ENCODE measurements at regions not wholly inside any gene's neighbourhood (a gene's known extent, or its start where the extent isn't known, plus 50 kb on each side); places are given as distances from the start of the nearest gene placed in this dataset.

DNA sequence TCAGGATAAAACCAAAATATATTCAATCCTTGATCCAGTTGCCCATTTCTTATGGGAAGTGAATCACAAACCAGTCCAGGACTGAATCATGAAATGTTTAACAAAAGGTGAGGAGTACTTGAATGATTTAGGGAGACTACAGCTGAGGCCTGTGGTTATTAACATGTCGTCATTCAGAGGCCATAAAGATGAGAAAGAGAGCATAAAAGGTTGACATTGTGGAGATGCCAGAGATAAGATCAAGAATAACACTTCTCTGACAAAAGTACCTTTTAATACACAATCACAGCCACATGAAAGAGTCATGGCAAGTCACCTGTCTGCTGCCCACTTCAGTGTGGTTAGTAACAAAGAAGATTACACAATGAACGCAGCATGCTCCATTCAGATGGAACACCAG is 1195.7 kb upstream of the SORCS1 start:
- TF ChIP-seq, protein P1, sequence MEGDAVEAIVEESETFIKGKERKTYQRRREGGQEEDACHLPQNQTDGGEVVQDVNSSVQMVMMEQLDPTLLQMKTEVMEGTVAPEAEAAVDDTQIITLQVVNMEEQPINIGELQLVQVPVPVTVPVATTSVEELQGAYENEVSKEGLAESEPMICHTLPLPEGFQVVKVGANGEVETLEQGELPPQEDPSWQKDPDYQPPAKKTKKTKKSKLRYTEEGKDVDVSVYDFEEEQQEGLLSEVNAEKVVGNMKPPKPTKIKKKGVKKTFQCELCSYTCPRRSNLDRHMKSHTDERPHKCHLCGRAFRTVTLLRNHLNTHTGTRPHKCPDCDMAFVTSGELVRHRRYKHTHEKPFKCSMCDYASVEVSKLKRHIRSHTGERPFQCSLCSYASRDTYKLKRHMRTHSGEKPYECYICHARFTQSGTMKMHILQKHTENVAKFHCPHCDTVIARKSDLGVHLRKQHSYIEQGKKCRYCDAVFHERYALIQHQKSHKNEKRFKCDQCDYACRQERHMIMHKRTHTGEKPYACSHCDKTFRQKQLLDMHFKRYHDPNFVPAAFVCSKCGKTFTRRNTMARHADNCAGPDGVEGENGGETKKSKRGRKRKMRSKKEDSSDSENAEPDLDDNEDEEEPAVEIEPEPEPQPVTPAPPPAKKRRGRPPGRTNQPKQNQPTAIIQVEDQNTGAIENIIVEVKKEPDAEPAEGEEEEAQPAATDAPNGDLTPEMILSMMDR (IDR thresholded peaks at IDR 0.05; ENCODE audit: insufficient read depth, low read length, missing control alignments), result no peak
- POLR2A ChIA-PET, result no interaction called here
- CTCF ChIA-PET, result interaction anchor here (0.8 kb wide), 1 partner anchor 16 kb away, joined by 3 read pairs; no protein-coding TSS in a partner anchor
- DNase-seq (ENCODE audit: low read depth, low spot score), result no peak
- no peak overlapping the region for H3K4me3 ChIP-seq (ENCODE audit: low read depth, low read length)

DNA sequence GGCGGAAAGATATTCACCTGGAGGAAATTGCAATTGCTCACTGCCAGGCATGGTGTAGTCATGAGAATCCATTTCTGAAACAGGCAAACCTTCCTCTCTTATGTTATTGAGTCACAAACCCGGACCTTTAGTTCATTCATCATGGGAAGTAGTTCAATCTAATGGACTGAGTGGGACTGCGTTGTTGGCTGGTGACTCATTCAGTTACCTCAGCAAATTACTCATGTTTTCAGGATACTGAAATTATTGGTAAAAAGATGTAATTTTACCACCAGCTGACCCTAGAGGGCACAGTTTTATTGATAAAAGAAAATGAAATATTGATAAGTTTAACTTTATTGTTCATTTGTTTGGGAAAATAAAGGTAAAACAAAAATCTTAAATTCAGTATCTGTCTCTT is 1194.4 kb upstream of the SORCS1 start:
- CTCF ChIA-PET, result interaction anchor here (1.2 kb wide), 1 partner anchor 15 kb away, joined by 4 read pairs; no protein-coding TSS in a partner anchor
- POLR2A ChIA-PET, result no interaction called here
- peak; percentile 76 for DNase-seq (ENCODE audit: low read depth, low spot score)
- TF ChIP-seq, protein P1 (IDR thresholded peaks at IDR 0.05; ENCODE audit: insufficient read depth, low read length, missing control alignments), result no peak
- no peak overlapping the region for H3K4me3 ChIP-seq (ENCODE audit: low read depth, low read length)

DNA sequence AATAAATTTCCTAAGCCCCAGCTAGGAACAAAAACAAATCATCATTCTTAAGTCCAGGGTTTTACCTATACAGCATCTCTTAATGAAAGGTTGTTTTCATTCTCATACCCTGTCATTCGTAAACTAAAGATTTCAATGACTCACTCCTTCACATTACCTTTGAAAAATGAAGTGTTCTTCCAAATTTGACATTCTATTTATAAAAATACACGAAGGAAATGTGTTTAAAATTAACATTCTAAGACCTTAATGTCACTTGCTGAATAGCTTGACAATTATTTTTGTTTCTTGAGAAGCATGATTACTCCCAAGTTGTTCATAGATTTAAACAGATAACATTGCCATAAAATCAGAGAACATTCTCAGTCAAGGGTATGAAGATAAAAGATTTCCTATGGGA is 1188.3 kb upstream of the SORCS1 start:
- no peak overlapping the region for H3K4me3 ChIP-seq (ENCODE audit: low read depth, low read length)
- TF ChIP-seq, protein P1 (IDR thresholded peaks at IDR 0.05; ENCODE audit: insufficient read depth, low read length, missing control alignments), result no peak
- POLR2A ChIA-PET, result no interaction called here
- CTCF ChIA-PET, result no interaction called here
- DNase-seq (ENCODE audit: low read depth, low spot score), result no peak

DNA sequence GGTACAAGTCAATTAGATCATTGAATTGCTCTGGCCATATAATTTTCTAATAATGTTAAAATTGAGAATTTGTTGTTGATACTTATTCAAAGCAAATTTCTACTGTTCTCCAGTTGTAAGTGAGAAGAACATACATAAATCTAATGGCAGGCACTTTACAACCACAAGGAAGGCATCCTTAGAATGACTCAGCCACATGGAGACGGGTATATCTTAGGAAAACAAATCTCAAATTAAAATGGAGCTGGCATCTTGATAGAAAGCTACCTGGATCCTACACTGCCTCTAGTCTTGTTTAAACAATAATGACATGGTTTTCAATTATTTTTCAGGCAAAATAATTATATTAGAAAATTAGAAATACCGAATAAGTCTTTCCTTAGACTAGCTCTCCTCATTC is 1183.7 kb upstream of the SORCS1 start:
- DNase-seq (ENCODE audit: low read depth, low spot score), result no peak
- TF ChIP-seq, protein P1 (IDR thresholded peaks at IDR 0.05; ENCODE audit: insufficient read depth, low read length, missing control alignments), result no peak
- ChIA-PET POLR2A (no interaction called here), CTCF (no interaction called here)
- no peak overlapping the region for H3K4me3 ChIP-seq (ENCODE audit: low read depth, low read length)

DNA sequence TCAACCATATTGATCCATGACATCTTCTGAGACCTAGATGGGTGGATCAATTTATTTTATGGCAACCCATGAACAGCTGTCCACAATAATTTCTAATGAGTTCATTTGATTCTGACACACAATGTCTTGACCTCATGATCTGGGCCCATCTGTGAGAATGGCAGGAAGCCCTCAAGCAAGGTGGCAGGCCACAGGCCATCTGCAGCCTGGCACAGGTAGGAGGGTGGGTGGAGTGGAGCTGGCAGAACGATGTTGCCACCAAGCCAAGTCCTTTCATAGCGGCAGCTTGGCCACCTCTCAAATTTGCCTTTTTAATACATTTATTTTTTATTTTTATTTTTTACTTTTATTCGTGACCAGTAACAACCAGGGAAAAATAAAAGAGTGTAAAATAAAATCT is 1181.6 kb upstream of the SORCS1 start:
- ChIA-PET POLR2A (no interaction called here), CTCF (interaction anchor here (1.4 kb wide), 1 partner anchor 9 kb away, joined by 3 read pairs; no protein-coding TSS in a partner anchor)
- no peak for DNase-seq (ENCODE audit: low read depth, low spot score)
- no peak overlapping the region for H3K4me3 ChIP-seq (ENCODE audit: low read depth, low read length)
- TF ChIP-seq, protein P1 (IDR thresholded peaks at IDR 0.05; ENCODE audit: insufficient read depth, low read length, missing control alignments), result no peak

DNA sequence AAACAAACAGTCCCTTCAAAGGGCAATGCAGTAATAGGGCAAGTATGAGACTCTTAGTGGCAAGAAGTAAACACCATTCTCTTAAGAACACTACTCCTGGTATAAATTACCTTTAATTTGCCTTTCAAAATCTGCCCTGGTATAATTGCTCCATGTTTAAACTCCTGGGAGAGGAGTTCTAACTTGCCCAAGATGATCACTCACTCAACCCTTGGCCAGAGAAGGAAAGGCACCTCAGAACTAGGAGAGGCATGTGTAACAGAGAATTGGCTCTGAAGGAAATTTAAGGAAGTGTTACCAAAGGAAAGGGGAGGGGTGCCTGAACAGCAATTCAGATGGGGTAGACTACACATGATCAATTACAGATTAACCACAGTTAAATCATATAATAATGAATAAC is 1173.6 kb upstream of the SORCS1 start:
- ChIA-PET POLR2A (no interaction called here), CTCF (no interaction called here)
- no peak overlapping the region for H3K4me3 ChIP-seq (ENCODE audit: low read depth, low read length)
- TF ChIP-seq, protein P1 (IDR thresholded peaks at IDR 0.05; ENCODE audit: insufficient read depth, low read length, missing control alignments), result no peak
- no peak for DNase-seq (ENCODE audit: low read depth, low spot score)

All from AG04449 (cell line).